COLO668 (cell line): ENCODE measurements at regions not wholly inside any gene's neighbourhood (a gene's known extent, or its start where the extent isn't known, plus 50 kb on each side); places are given as distances from the start of the nearest gene placed in this dataset.

Experiments
- DNase-seq: peaks from one replicate; lab custom pipeline; 2025; ENCODE audit not compliant: unreplicated experiment; lab: John Stamatoyannopoulos, UW

- DNase-seq: no peak
Measured at GRCh38 chr21:24910591-24910990, 696.7 kb downstream of the MRPL39 start.

- DNase-seq: no peak
Measured at GRCh38 chr21:24903994-24904635, 703.2 kb downstream of the MRPL39 start.

GRCh38 chr21:24899138-24899537 lies 708.1 kb downstream of the MRPL39 start:
- DNase-seq: no peak

GRCh38 chr21:24897883-24898282 lies 709.4 kb downstream of the MRPL39 start:
- DNase-seq: no peak

GRCh38 chr21:24896735-24897124 lies 710.6 kb downstream of the MRPL39 start:
- DNase-seq: no peak

GRCh38 chr21:24895885-24896734 lies 711.2 kb downstream of the MRPL39 start:
- DNase-seq: no peak

- DNase-seq: no peak
Measured at GRCh38 chr21:24894324-24894723, 713.0 kb downstream of the MRPL39 start.

GRCh38 chr21:24890021-24890420 lies 717.3 kb downstream of the MRPL39 start:
- no peak for DNase-seq

- DNase-seq: no peak
Measured at GRCh38 chr21:24881506-24881905, 725.8 kb downstream of the MRPL39 start.

GRCh38 chr21:24870633-24871032 lies 736.6 kb downstream of the MRPL39 start:
- DNase-seq: no peak

- no peak for DNase-seq
Measured at GRCh38 chr21:24869862-24870261, 737.4 kb downstream of the MRPL39 start.

- no peak for DNase-seq
Measured at GRCh38 chr21:24868117-24868516, 739.2 kb downstream of the MRPL39 start.

GRCh38 chr21:24861471-24861870 lies 745.8 kb downstream of the MRPL39 start:
- no peak for DNase-seq

- no peak for DNase-seq
Measured at GRCh38 chr21:24856326-24856725, 751.0 kb downstream of the MRPL39 start.

GRCh38 chr21:24852610-24853195 lies 754.6 kb downstream of the MRPL39 start:
- DNase-seq: no peak

- DNase-seq: no peak
Measured at GRCh38 chr21:24850121-24850520, 757.2 kb downstream of the MRPL39 start.

GRCh38 chr21:24844671-24845070 lies 762.6 kb downstream of the MRPL39 start:
- DNase-seq: no peak

- DNase-seq: no peak
Measured at GRCh38 chr21:24840287-24840686, 767.0 kb downstream of the MRPL39 start.

- DNase-seq: no peak
Measured at GRCh38 chr21:24832961-24833360, 774.3 kb downstream of the MRPL39 start.

- no peak for DNase-seq
Measured at GRCh38 chr21:24829397-24829796, 777.9 kb downstream of the MRPL39 start.

- no peak for DNase-seq
Measured at GRCh38 chr21:24826822-24827221, 780.5 kb downstream of the MRPL39 start.

GRCh38 chr21:24825348-24825747 lies 781.9 kb downstream of the MRPL39 start:
- DNase-seq: no peak
